Spleen (tissue), 11 donors: ENCODE measurements at regions not wholly inside any gene's neighbourhood (a gene's known extent, or its start where the extent isn't known, plus 50 kb on each side); places are given as distances from the start of the nearest gene placed in this dataset.

Source experiments
- DNase-seq: peaks from one replicate; pipeline ENCODE4 v3.0.0-alpha.2; 2020
- H3K27ac ChIP-seq, 8 donors: fragments of 200-600 bp; sonication (generic) in 7 of 8; 1 replicate in 4 of 8; 2 replicates in 4 of 8; pipeline versions ENCODE4 v1.5.0 to v1.8.0; 2016 to 2021; ENCODE audit warnings: inconsistent platforms in 4 of 8, mild to moderate bottlenecking in 4 of 8, moderate library complexity in 1 of 8
- H3K27me3 ChIP-seq, 7 donors: fragments of 200-600 bp; sonication (generic) in 6 of 7; replicated peaks in 1 of 7; 1 replicate in 4 of 7; 2 replicates in 3 of 7; pipeline versions ENCODE4 v1.5.0 to v1.8.0; 2016 to 2021; ENCODE audit warnings: inconsistent platforms in 3 of 7, mild to moderate bottlenecking in 1 of 7
- H3K36me3 ChIP-seq, 6 donors: fragments of 200-600 bp; sonication (generic) in 5 of 6; 1 replicate in 4 of 6; 2 replicates in 2 of 6; pipeline versions ENCODE4 v1.5.0 to v1.8.0; 2016 to 2021; ENCODE audit warnings: inconsistent platforms in 2 of 6
- H3K4me1 ChIP-seq, 6 donors: fragments of 200-600 bp; sonication (generic) in 5 of 6; 1 replicate in 3 of 6; 2 replicates in 3 of 6; pipeline versions ENCODE4 v1.5.0 to v1.8.0; 2016 to 2021; ENCODE audit warnings: inconsistent platforms in 3 of 6
- H3K4me3 ChIP-seq, 8 donors: fragments of 200-600 bp; sonication (generic) in 7 of 8; 1 replicate in 4 of 8; 2 replicates in 4 of 8; pipeline versions ENCODE4 v1.5.0 to v1.8.0; 2016 to 2021; ENCODE audit warnings: inconsistent platforms in 4 of 8, mild to moderate bottlenecking in 4 of 8, moderate library complexity in 2 of 8
- H3K9me3 ChIP-seq, 8 donors: fragments of 200-600 bp; sonication (generic) in 7 of 8; 1 replicate in 4 of 8; 2 replicates in 4 of 8; pipeline versions ENCODE4 v1.5.0 to v1.8.0; 2016 to 2021; ENCODE audit warnings: inconsistent platforms in 4 of 8
- POLR2A ChIP-seq, 3 donors: fragments of 450-650 bp; IDR thresholded peaks; one replicate each; pipeline ENCODE4 v1.5.1; 2017; ENCODE audit warnings: antibody characterized with exemption in 3 of 3, mild to moderate bottlenecking in 1 of 3
- POLR2AphosphoS5 ChIP-seq, 3 donors: sonication (generic); formaldehyde crosslinking; IDR thresholded peaks; one replicate each; pipeline ENCODE4 v1.5.1; 2017; ENCODE audit warnings: antibody characterized with exemption in 3 of 3
- WGBS, 5 donors: extraction: QIAGEN DNeasy Blood & Tissue Kit in 3 of 5; methylation state at CpG; one replicate each; pipeline versions ENCODE4 v1.1.5 to v1.1.7; 2013 to 2018; 5-methylcytosine and 5-hydroxymethylcytosine counted together
- intact Hi-C: fragments of 100-400 bp; cut with DNase I; formaldehyde crosslinking; loops from one replicate; pipeline ENCODE4 v1.15.0; 2023; ENCODE audit warnings: low total_unique reads
- TF ChIP-seq, protein P1 (sequence below), 11 experiments: fragments of 200-600 bp in 7 of 11; fragments of 450-650 bp in 4 of 11; sonication (generic) in 4 of 11; IDR thresholded peaks in 8 of 11; conservative IDR thresholded peaks in 3 of 11; 1 replicate in 7 of 11; 2 replicates in 4 of 11; pipeline versions ENCODE4 v1.4.0 to v1.8.0; 2016 to 2021; ENCODE audit warnings: antibody characterized with exemption in 11 of 11, inconsistent platforms in 4 of 11, mild to moderate bottlenecking in 1 of 11
- donor health status: healthy with polysubstance abuse.
- donor health status: DM: no; HTN: no; CAD: no; lungs with moderate emphysema.
- donor health status: DM: no; HTN: no; CAD: no.
- donor health status: Bipolar disorder and iron deficiency.
- donor health status: healthy.
- donor health status: DM: no; HTN: no; CAD: no.
- donor health status: DM: yes; HTN: yes; CAD: no.

- TF ChIP-seq POLR2A (IDR thresholded peaks at IDR 0.05) (no peak), POLR2AphosphoS5 (IDR thresholded peaks at IDR 0.05) (no peak)
- TF ChIP-seq, protein P1, sequence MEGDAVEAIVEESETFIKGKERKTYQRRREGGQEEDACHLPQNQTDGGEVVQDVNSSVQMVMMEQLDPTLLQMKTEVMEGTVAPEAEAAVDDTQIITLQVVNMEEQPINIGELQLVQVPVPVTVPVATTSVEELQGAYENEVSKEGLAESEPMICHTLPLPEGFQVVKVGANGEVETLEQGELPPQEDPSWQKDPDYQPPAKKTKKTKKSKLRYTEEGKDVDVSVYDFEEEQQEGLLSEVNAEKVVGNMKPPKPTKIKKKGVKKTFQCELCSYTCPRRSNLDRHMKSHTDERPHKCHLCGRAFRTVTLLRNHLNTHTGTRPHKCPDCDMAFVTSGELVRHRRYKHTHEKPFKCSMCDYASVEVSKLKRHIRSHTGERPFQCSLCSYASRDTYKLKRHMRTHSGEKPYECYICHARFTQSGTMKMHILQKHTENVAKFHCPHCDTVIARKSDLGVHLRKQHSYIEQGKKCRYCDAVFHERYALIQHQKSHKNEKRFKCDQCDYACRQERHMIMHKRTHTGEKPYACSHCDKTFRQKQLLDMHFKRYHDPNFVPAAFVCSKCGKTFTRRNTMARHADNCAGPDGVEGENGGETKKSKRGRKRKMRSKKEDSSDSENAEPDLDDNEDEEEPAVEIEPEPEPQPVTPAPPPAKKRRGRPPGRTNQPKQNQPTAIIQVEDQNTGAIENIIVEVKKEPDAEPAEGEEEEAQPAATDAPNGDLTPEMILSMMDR (IDR thresholded peaks at IDR 0.05 in 8 of 11, conservative IDR thresholded peaks at IDR 0.05 in 3 of 11) = no peak
- intact Hi-C loops = no loop called here
Observed at GRCh38 chr6:104118274-104118673, 741.4 kb downstream of the HACE1 start.

DNA sequence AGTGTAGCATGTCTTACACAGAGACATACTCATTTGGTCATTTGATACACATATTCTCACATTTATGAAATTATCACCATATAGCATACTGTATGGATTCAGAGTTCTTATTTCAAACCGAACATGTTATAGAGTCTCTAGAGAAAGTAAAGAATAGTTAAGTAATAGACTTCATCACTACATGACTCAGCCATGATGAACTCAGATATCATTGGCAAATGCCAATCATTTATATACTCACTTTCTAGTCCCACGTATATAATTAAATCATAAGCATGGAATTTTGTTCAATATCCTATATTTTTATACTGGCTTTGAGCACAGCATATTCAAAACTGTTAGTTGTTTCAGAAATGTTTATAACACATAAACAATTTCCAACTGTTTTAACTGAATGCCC lies 749.9 kb downstream of the HACE1 start:
- Histone ChIP-seq H3K36me3 (no peaks in the 10 kb centered on the region), H3K27me3 (no peaks in the 10 kb centered on the region), H3K27ac (no peak overlapping the region), H3K4me3 (no peak overlapping the region), H3K9me3 (peaks cover 0 to 3% (median 0%) of the 10 kb centered on the region in 8 donors), H3K4me1 (no peaks in the 10 kb centered on the region)
- no peak for DNase-seq
- intact Hi-C loops = no loop called here
- TF ChIP-seq POLR2AphosphoS5 (IDR thresholded peaks at IDR 0.05) (no peak), POLR2A (IDR thresholded peaks at IDR 0.05) (no peak)
- TF ChIP-seq, protein P1 (IDR thresholded peaks at IDR 0.05 in 8 of 11, conservative IDR thresholded peaks at IDR 0.05 in 3 of 11) = no peak
- 74 to 87% (median 84%) methylated on average over 2 of the region's 2 CpGs for WGBS, 5 donors

More at GRCh38 chr6:104118274-104118673, 741.4 kb downstream of the HACE1 start:
- H3K27me3 ChIP-seq = no peaks in the 10 kb centered on the region
- H3K4me1 ChIP-seq = no peaks in the 10 kb centered on the region
- H3K4me3 ChIP-seq = no peak overlapping the region
- H3K27ac ChIP-seq = no peak overlapping the region
- DNase-seq = no peak
- H3K36me3 ChIP-seq = no peaks in the 10 kb centered on the region
- H3K9me3 ChIP-seq = peaks cover 0 to 12% (median 0%) of the 10 kb centered on the region in 8 donors
- 50 to 64% (median 52%) methylated on average over 4 of the region's 4 CpGs for WGBS, 5 donors

DNA sequence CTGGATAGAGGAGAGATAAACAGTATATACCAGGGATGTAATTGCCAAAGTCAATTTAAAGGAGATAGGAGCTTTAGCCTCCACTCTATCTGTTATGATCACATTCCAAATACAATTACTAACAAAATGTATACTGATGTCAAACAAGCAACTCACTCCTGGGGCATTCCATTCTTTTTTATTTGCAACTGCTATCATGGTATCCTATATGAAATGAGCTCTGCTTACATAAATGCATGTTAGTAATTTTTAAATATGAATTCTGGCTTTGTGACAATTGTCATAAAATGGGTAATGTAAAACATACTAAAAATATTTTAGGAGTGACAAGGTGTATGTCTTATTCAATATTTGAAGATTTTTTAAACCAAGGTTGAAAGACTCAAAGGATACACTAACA lies 751.1 kb downstream of the HACE1 start:
- Histone ChIP-seq H3K9me3 (peaks cover 0 to 3% (median 0%) of the 10 kb centered on the region in 8 donors), H3K36me3 (no peaks in the 10 kb centered on the region), H3K27me3 (no peaks in the 10 kb centered on the region), H3K4me1 (no peaks in the 10 kb centered on the region), H3K27ac (no peak overlapping the region), H3K4me3 (no peak overlapping the region)
- TF ChIP-seq, protein P1 (IDR thresholded peaks at IDR 0.05 in 8 of 11, conservative IDR thresholded peaks at IDR 0.05 in 3 of 11) = no peak
- TF ChIP-seq POLR2A (IDR thresholded peaks at IDR 0.05) (no peak), POLR2AphosphoS5 (IDR thresholded peaks at IDR 0.05) (no peak)
- DNase-seq = no peak
- intact Hi-C loops = no loop called here

GRCh38 chr6:104095661-104096416 lies 763.9 kb downstream of the HACE1 start:
- intact Hi-C loops = no loop called here
- H3K4me3 ChIP-seq = no peak overlapping the region
- H3K4me1 ChIP-seq = no peaks in the 10 kb centered on the region
- H3K27ac ChIP-seq = no peak overlapping the region
- H3K9me3 ChIP-seq = peaks cover 0 to 21% (median 6%) of the 10 kb centered on the region in 8 donors
- no peaks in the 10 kb centered on the region for H3K36me3 ChIP-seq
- WGBS, 5 donors = 87 to 92% (median 91%) methylated on average over 6 of the region's 6 CpGs
- H3K27me3 ChIP-seq = no peaks in the 10 kb centered on the region
- no peak for DNase-seq
- TF ChIP-seq POLR2AphosphoS5 (IDR thresholded peaks at IDR 0.05) (no peak), POLR2A (IDR thresholded peaks at IDR 0.05) (no peak)
- TF ChIP-seq, protein P1 (IDR thresholded peaks at IDR 0.05 in 8 of 11, conservative IDR thresholded peaks at IDR 0.05 in 3 of 11) = no peak
